Spleen (tissue), 11 donors: ENCODE measurements at regions not wholly inside any gene's neighbourhood (a gene's known extent, or its start where the extent isn't known, plus 50 kb on each side); places are given as distances from the start of the nearest gene placed in this dataset.

Experiments
- DNase-seq: peaks from one replicate; pipeline ENCODE4 v3.0.0-alpha.2; 2020
- H3K27ac ChIP-seq, 8 donors: fragments of 200-600 bp; sonication (generic) in 7 of 8; 1 replicate in 4 of 8; 2 replicates in 4 of 8; pipeline versions ENCODE4 v1.5.0 to v1.8.0; 2016 to 2021; ENCODE audit warnings: inconsistent platforms in 4 of 8, mild to moderate bottlenecking in 4 of 8, moderate library complexity in 1 of 8
- H3K27me3 ChIP-seq, 7 donors: fragments of 200-600 bp; sonication (generic) in 6 of 7; replicated peaks in 1 of 7; 1 replicate in 4 of 7; 2 replicates in 3 of 7; pipeline versions ENCODE4 v1.5.0 to v1.8.0; 2016 to 2021; ENCODE audit warnings: inconsistent platforms in 3 of 7, mild to moderate bottlenecking in 1 of 7
- H3K36me3 ChIP-seq, 6 donors: fragments of 200-600 bp; sonication (generic) in 5 of 6; 1 replicate in 4 of 6; 2 replicates in 2 of 6; pipeline versions ENCODE4 v1.5.0 to v1.8.0; 2016 to 2021; ENCODE audit warnings: inconsistent platforms in 2 of 6
- H3K4me1 ChIP-seq, 6 donors: fragments of 200-600 bp; sonication (generic) in 5 of 6; 1 replicate in 3 of 6; 2 replicates in 3 of 6; pipeline versions ENCODE4 v1.5.0 to v1.8.0; 2016 to 2021; ENCODE audit warnings: inconsistent platforms in 3 of 6
- H3K4me3 ChIP-seq, 8 donors: fragments of 200-600 bp; sonication (generic) in 7 of 8; 1 replicate in 4 of 8; 2 replicates in 4 of 8; pipeline versions ENCODE4 v1.5.0 to v1.8.0; 2016 to 2021; ENCODE audit warnings: inconsistent platforms in 4 of 8, mild to moderate bottlenecking in 4 of 8, moderate library complexity in 2 of 8
- H3K9me3 ChIP-seq, 8 donors: fragments of 200-600 bp; sonication (generic) in 7 of 8; 1 replicate in 4 of 8; 2 replicates in 4 of 8; pipeline versions ENCODE4 v1.5.0 to v1.8.0; 2016 to 2021; ENCODE audit warnings: inconsistent platforms in 4 of 8
- POLR2A ChIP-seq, 3 donors: fragments of 450-650 bp; IDR thresholded peaks; one replicate each; pipeline ENCODE4 v1.5.1; 2017; ENCODE audit warnings: antibody characterized with exemption in 3 of 3, mild to moderate bottlenecking in 1 of 3
- POLR2AphosphoS5 ChIP-seq, 3 donors: sonication (generic); formaldehyde crosslinking; IDR thresholded peaks; one replicate each; pipeline ENCODE4 v1.5.1; 2017; ENCODE audit warnings: antibody characterized with exemption in 3 of 3
- WGBS, 5 donors: extraction: QIAGEN DNeasy Blood & Tissue Kit in 3 of 5; methylation state at CpG; one replicate each; pipeline versions ENCODE4 v1.1.5 to v1.1.7; 2013 to 2018; 5-methylcytosine and 5-hydroxymethylcytosine counted together
- intact Hi-C: fragments of 100-400 bp; cut with DNase I; formaldehyde crosslinking; loops from one replicate; pipeline ENCODE4 v1.15.0; 2023; ENCODE audit warnings: low total_unique reads
- TF ChIP-seq, protein P1 (sequence below), 11 experiments: fragments of 200-600 bp in 7 of 11; fragments of 450-650 bp in 4 of 11; sonication (generic) in 4 of 11; IDR thresholded peaks in 8 of 11; conservative IDR thresholded peaks in 3 of 11; 1 replicate in 7 of 11; 2 replicates in 4 of 11; pipeline versions ENCODE4 v1.4.0 to v1.8.0; 2016 to 2021; ENCODE audit warnings: antibody characterized with exemption in 11 of 11, inconsistent platforms in 4 of 11, mild to moderate bottlenecking in 1 of 11
- donor health status: healthy with polysubstance abuse.
- donor health status: DM: no; HTN: no; CAD: no; lungs with moderate emphysema.
- donor health status: DM: no; HTN: no; CAD: no.
- donor health status: Bipolar disorder and iron deficiency.
- donor health status: healthy.
- donor health status: DM: no; HTN: no; CAD: no.
- donor health status: DM: yes; HTN: yes; CAD: no.

DNA sequence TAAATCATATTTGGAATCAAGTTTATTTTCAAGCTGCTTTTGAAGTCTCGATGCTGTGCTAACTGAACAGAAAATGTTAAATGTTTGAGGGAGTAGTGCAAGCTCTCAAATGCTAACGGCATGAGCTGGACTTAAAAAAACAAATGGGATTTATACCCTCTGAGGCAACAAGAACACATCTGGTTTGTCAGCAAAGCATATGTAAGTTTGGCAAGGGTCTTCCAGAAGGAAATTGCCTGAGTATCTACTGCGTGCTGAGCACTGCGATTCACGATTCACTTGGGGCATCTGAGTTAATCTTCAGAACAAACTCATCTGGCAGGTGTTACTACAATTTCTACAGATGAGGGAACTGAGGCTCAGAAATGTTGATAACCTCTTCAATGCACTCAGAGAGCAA is 98.4 kb upstream of the C9orf72 start:
- WGBS, 5 donors, result 68 to 87% (median 81%) methylated on average over 5 of the region's 5 CpGs
- intact Hi-C loops, result no loop called here

DNA sequence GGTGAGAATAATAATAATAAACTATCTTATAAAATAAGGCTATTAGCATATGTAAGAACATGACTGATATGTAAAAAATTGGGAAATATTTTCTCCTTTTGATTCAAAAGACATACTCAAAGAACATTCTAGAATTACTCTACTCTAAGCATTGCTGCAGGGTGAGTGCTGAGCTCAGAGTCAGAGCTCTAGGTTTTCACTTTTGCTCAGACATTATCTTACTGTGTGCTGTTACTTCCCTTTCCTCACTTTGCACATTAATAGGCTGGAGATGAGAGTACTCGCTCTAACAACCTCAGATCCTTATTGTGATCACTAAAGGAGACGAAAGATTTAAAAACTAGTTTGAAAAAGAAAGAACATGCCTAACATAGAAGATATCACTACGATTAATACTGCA is 99.4 kb upstream of the C9orf72 start:
- H3K9me3 ChIP-seq, result no peaks in the 10 kb centered on the region
- intact Hi-C loops, result no loop called here
- H3K4me3 ChIP-seq, result no peak overlapping the region
- WGBS, 5 donors, result 54 to 75% (median 63%) methylated on average over 3 of the region's 3 CpGs
- peaks cover 0 to 15% (median 0%) of the 10 kb centered on the region in 7 donors for H3K27me3 ChIP-seq
- DNase-seq, result no peak
- H3K4me1 ChIP-seq, result peaks cover 0 to 7% (median 0%) of the 10 kb centered on the region in 6 donors
- no peak overlapping the region for H3K27ac ChIP-seq
- H3K36me3 ChIP-seq, result no peaks in the 10 kb centered on the region
- TF ChIP-seq, protein P1, sequence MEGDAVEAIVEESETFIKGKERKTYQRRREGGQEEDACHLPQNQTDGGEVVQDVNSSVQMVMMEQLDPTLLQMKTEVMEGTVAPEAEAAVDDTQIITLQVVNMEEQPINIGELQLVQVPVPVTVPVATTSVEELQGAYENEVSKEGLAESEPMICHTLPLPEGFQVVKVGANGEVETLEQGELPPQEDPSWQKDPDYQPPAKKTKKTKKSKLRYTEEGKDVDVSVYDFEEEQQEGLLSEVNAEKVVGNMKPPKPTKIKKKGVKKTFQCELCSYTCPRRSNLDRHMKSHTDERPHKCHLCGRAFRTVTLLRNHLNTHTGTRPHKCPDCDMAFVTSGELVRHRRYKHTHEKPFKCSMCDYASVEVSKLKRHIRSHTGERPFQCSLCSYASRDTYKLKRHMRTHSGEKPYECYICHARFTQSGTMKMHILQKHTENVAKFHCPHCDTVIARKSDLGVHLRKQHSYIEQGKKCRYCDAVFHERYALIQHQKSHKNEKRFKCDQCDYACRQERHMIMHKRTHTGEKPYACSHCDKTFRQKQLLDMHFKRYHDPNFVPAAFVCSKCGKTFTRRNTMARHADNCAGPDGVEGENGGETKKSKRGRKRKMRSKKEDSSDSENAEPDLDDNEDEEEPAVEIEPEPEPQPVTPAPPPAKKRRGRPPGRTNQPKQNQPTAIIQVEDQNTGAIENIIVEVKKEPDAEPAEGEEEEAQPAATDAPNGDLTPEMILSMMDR (IDR thresholded peaks at IDR 0.05 in 8 of 11, conservative IDR thresholded peaks at IDR 0.05 in 3 of 11), result no peak
- no peak for TF ChIP-seq POLR2A (IDR thresholded peaks at IDR 0.05)

More for the DNA sequence above, 98.4 kb upstream of the C9orf72 start:
- no peaks in the 10 kb centered on the region for H3K9me3 ChIP-seq
- DNase-seq, result no peak
- TF ChIP-seq POLR2AphosphoS5 (IDR thresholded peaks at IDR 0.05) (no peak), POLR2A (IDR thresholded peaks at IDR 0.05) (no peak)
- TF ChIP-seq, protein P1 (IDR thresholded peaks at IDR 0.05 in 8 of 11, conservative IDR thresholded peaks at IDR 0.05 in 3 of 11), result no peak
- peaks cover 0 to 15% (median 0%) of the 10 kb centered on the region in 7 donors for H3K27me3 ChIP-seq
- no peaks in the 10 kb centered on the region for H3K36me3 ChIP-seq
- no peak overlapping the region for H3K4me3 ChIP-seq
- no peak overlapping the region for H3K27ac ChIP-seq
- H3K4me1 ChIP-seq, result peaks cover 0 to 7% (median 0%) of the 10 kb centered on the region in 6 donors

DNA sequence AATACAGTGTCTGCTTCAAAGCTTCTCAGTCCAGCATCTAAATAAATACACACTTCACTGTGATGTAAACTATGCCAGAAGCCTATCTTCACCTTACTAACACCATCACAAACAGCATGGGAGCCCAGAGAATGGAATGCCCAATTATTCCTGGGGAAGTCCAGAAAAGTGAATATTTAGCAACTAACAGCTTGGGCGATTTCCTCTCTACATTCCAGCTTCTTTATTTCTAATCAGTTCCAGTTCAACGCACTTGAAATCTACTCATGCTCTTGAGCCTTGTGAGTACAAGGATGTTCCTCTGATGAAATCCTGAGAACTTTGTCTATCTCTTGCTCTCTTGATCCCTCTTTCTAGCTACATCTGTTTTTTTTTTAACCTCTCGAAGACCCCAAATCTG is 100.4 kb upstream of the C9orf72 start:
- Histone ChIP-seq H3K27me3 (peaks cover 0 to 15% (median 0%) of the 10 kb centered on the region in 7 donors), H3K4me1 (peaks cover 0 to 7% (median 0%) of the 10 kb centered on the region in 6 donors), H3K9me3 (no peaks in the 10 kb centered on the region), H3K27ac (no peak overlapping the region), H3K36me3 (no peaks in the 10 kb centered on the region), H3K4me3 (no peak overlapping the region)
- WGBS, 5 donors, result 72 to 80% (median 76%) methylated on average over 3 of the region's 3 CpGs
- TF ChIP-seq POLR2AphosphoS5 (IDR thresholded peaks at IDR 0.05) (no peak), POLR2A (IDR thresholded peaks at IDR 0.05) (no peak)
- TF ChIP-seq, protein P1 (IDR thresholded peaks at IDR 0.05 in 8 of 11, conservative IDR thresholded peaks at IDR 0.05 in 3 of 11), result no peak
- no peak for DNase-seq
- intact Hi-C loops, result no loop called here

DNA sequence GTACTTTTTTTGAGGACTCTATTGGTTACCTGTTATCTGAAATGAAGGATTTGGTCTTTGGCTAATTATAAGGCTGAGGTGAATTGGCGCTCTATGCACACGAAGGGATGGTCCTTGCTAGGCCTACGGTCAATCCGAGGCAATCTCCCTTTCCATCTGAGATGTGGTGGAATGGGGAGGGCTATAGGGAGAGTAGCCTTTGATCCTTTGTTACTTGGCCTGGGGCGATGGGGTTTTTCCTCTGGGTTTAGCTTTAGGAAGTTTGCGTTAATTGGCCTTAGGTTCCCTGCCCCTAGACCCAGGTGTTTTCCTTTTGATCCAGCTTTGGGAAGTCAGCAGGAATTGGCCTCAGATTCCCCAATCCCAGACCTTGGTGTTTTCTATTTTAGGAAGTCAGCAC is 102.1 kb upstream of the C9orf72 start:
- no peak overlapping the region for H3K4me3 ChIP-seq
- 80 to 99% (median 92%) methylated on average over 6 of the region's 6 CpGs for WGBS, 5 donors
- peaks cover 0 to 7% (median 0%) of the 10 kb centered on the region in 6 donors for H3K4me1 ChIP-seq
- no peak overlapping the region for H3K27ac ChIP-seq
- no peak for TF ChIP-seq POLR2AphosphoS5 (IDR thresholded peaks at IDR 0.05)
- peaks cover 0 to 15% (median 0%) of the 10 kb centered on the region in 7 donors for H3K27me3 ChIP-seq
- H3K36me3 ChIP-seq, result no peaks in the 10 kb centered on the region
- DNase-seq, result no peak
- H3K9me3 ChIP-seq, result no peaks in the 10 kb centered on the region
- intact Hi-C loops, result no loop called here

DNA sequence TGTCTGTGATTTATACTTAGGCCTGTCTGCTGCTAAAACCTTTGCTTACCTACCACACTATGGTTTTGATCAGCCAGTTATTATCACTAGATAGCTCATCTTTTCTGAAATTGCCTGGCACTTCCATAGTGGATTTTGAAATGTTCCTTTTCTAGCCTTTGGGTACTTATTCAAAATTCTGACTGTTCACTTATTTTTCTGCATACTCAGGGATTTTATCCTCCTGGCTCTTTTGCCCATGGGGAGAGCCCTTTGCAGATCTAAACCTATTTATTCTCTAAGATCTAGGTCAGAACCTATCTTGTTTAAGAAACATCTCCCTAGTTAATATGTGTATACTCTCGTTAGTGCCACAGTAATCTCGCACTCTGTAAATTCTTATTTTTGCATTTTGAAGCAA is 103.5 kb upstream of the C9orf72 start:
- H3K9me3 ChIP-seq, result no peaks in the 10 kb centered on the region
- 82 to 99% (median 92%) methylated on average over 2 of the region's 2 CpGs for WGBS, 5 donors
- no peak for TF ChIP-seq POLR2A (IDR thresholded peaks at IDR 0.05)
- TF ChIP-seq, protein P1 (IDR thresholded peaks at IDR 0.05 in 8 of 11, conservative IDR thresholded peaks at IDR 0.05 in 3 of 11), result no peak
- no peak for TF ChIP-seq POLR2AphosphoS5 (IDR thresholded peaks at IDR 0.05)
- intact Hi-C loops, result no loop called here
- no peak overlapping the region for H3K4me3 ChIP-seq
- peaks cover 0 to 7% (median 0%) of the 10 kb centered on the region in 6 donors for H3K4me1 ChIP-seq
- no peak overlapping the region for H3K27ac ChIP-seq
- DNase-seq, result no peak
- H3K36me3 ChIP-seq, result no peaks in the 10 kb centered on the region
- peaks cover 0 to 15% (median 0%) of the 10 kb centered on the region in 7 donors for H3K27me3 ChIP-seq
